Upper lobe of left lung (tissue), 6 donors: ENCODE measurements at regions not wholly inside any gene's neighbourhood (a gene's known extent, or its start where the extent isn't known, plus 50 kb on each side); places are given as distances from the start of the nearest gene placed in this dataset.

Experiments used
- ATAC-seq, 2 donors: fragments of 200-7000 bp; cut with Tn5 transposase; one replicate each; pipeline ENCODE4 v1.9.1; 2022; ENCODE audit warnings: mild to moderate bottlenecking in 2 of 2, moderate library complexity in 2 of 2; ENCODE audit not compliant: low FRiP score in 2 of 2
- DNase-seq, 2 donors: peaks; one replicate each; pipeline ENCODE4 v3.0.0-alpha.2; 2019 to 2020
- H3K27ac ChIP-seq, 4 donors: fragments of 200-600 bp; sonication (generic); one replicate each; pipeline ENCODE4 v1.5.1; 2016 to 2019
- H3K27me3 ChIP-seq, 4 donors: fragments of 200-600 bp; sonication (generic); one replicate each; pipeline ENCODE4 v1.5.1; 2017 to 2019
- H3K36me3 ChIP-seq, 4 donors: fragments of 200-600 bp; sonication (generic); one replicate each; pipeline ENCODE4 v1.5.1; 2016 to 2019
- H3K4me1 ChIP-seq, 4 donors: fragments of 200-600 bp; sonication (generic); one replicate each; pipeline ENCODE4 v1.5.1; 2018 to 2019
- H3K4me3 ChIP-seq, 4 donors: fragments of 200-600 bp; sonication (generic); one replicate each; pipeline ENCODE4 v1.5.1; 2017 to 2019; ENCODE audit warnings: mild to moderate bottlenecking in 2 of 4, moderate library complexity in 1 of 4
- H3K9me3 ChIP-seq, 4 donors: fragments of 200-600 bp; sonication (generic); one replicate each; pipeline ENCODE4 v1.5.1; 2018 to 2019
- EP300 ChIP-seq, 4 donors: sonication (generic); formaldehyde crosslinking; IDR thresholded peaks; one replicate each; pipeline ENCODE4 v1.5.1; 2017; ENCODE audit warnings: antibody characterized with exemption in 4 of 4, control low read depth in 2 of 4
- POLR2A ChIP-seq, 4 donors: fragments of 450-650 bp; IDR thresholded peaks; one replicate each; pipeline ENCODE4 v1.5.1; 2016 to 2017; ENCODE audit warnings: antibody characterized with exemption in 4 of 4, mild to moderate bottlenecking in 2 of 4
- POLR2AphosphoS5 ChIP-seq, 2 donors: sonication (generic); formaldehyde crosslinking; IDR thresholded peaks; one replicate each; pipeline ENCODE4 v1.5.1; 2017; ENCODE audit warnings: antibody characterized with exemption in 2 of 2
- WGBS, 2 donors: methylation state at CpG; one replicate each; pipeline ENCODE4 v1.1.5; 2017 to 2018; 5-methylcytosine and 5-hydroxymethylcytosine counted together
- TF ChIP-seq, protein P1 (sequence below), 6 experiments: fragments of 450-650 bp in 4 of 6; fragments of 200-600 bp in 2 of 6; sonication (generic) in 2 of 6; IDR thresholded peaks; one replicate each; pipeline ENCODE4 v1.5.1; 2016 to 2019; ENCODE audit warnings: antibody characterized with exemption in 6 of 6
- donor health status: DM: no; HTN: no; CAD: no; lungs with moderate emphysema.
- donor health status: DM: no; HTN: yes; CAD: no; lungs with severe emphysema.

GRCh38 chr13:90690458-90691080 is 656.9 kb upstream of the MIR17HG start:
- DNase-seq (no peak), ATAC-seq (peak in 1 of 2 donors; percentile 84)
- H3K36me3 ChIP-seq, result no peaks in the 10 kb centered on the region
- no peaks in the 10 kb centered on the region for H3K4me1 ChIP-seq
- H3K4me3 ChIP-seq, result no peak overlapping the region
- no peaks in the 10 kb centered on the region for H3K27me3 ChIP-seq
- no peak for TF ChIP-seq EP300 (IDR thresholded peaks at IDR 0.05)
- TF ChIP-seq, protein P1, sequence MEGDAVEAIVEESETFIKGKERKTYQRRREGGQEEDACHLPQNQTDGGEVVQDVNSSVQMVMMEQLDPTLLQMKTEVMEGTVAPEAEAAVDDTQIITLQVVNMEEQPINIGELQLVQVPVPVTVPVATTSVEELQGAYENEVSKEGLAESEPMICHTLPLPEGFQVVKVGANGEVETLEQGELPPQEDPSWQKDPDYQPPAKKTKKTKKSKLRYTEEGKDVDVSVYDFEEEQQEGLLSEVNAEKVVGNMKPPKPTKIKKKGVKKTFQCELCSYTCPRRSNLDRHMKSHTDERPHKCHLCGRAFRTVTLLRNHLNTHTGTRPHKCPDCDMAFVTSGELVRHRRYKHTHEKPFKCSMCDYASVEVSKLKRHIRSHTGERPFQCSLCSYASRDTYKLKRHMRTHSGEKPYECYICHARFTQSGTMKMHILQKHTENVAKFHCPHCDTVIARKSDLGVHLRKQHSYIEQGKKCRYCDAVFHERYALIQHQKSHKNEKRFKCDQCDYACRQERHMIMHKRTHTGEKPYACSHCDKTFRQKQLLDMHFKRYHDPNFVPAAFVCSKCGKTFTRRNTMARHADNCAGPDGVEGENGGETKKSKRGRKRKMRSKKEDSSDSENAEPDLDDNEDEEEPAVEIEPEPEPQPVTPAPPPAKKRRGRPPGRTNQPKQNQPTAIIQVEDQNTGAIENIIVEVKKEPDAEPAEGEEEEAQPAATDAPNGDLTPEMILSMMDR (IDR thresholded peaks at IDR 0.05), result no peak
- TF ChIP-seq POLR2AphosphoS5 (IDR thresholded peaks at IDR 0.05), result no peak
- no peak for TF ChIP-seq POLR2A (IDR thresholded peaks at IDR 0.05)
- no peak overlapping the region for H3K27ac ChIP-seq
- no peaks in the 10 kb centered on the region for H3K9me3 ChIP-seq
- WGBS, 2 donors, result 70 to 77% methylated on average over 5 of the region's 5 CpGs

GRCh38 chr13:90696254-90696653 is 651.2 kb upstream of the MIR17HG start:
- TF ChIP-seq POLR2AphosphoS5 (IDR thresholded peaks at IDR 0.05), result no peak
- TF ChIP-seq, protein P1 (IDR thresholded peaks at IDR 0.05), result no peak
- TF ChIP-seq EP300 (IDR thresholded peaks at IDR 0.05), result no peak
- TF ChIP-seq POLR2A (IDR thresholded peaks at IDR 0.05), result no peak
- ATAC-seq, result no peak

GRCh38 chr13:90696656-90697055 is 650.8 kb upstream of the MIR17HG start:
- H3K27me3 ChIP-seq, result no peaks in the 10 kb centered on the region
- DNase-seq (no peak), ATAC-seq (no peak)
- H3K36me3 ChIP-seq, result no peaks in the 10 kb centered on the region
- H3K4me1 ChIP-seq, result no peaks in the 10 kb centered on the region
- H3K27ac ChIP-seq, result no peak overlapping the region
- no peaks in the 10 kb centered on the region for H3K9me3 ChIP-seq
- H3K4me3 ChIP-seq, result no peak overlapping the region
- TF ChIP-seq EP300 (IDR thresholded peaks at IDR 0.05) (no peak), POLR2AphosphoS5 (IDR thresholded peaks at IDR 0.05) (no peak), POLR2A (IDR thresholded peaks at IDR 0.05) (no peak)
- TF ChIP-seq, protein P1 (IDR thresholded peaks at IDR 0.05), result no peak
- 73 to 81% methylated on average over 5 of the region's 5 CpGs for WGBS, 2 donors

More at GRCh38 chr13:90696254-90696653, 651.2 kb upstream of the MIR17HG start:
- Histone ChIP-seq H3K4me3 (no peak overlapping the region), H3K9me3 (no peaks in the 10 kb centered on the region), H3K36me3 (no peaks in the 10 kb centered on the region), H3K27ac (no peak overlapping the region), H3K27me3 (no peaks in the 10 kb centered on the region), H3K4me1 (no peaks in the 10 kb centered on the region)
- no peak for DNase-seq
- 77% methylated on average over 1 of the region's 1 CpG for WGBS, 2 donors

DNA sequence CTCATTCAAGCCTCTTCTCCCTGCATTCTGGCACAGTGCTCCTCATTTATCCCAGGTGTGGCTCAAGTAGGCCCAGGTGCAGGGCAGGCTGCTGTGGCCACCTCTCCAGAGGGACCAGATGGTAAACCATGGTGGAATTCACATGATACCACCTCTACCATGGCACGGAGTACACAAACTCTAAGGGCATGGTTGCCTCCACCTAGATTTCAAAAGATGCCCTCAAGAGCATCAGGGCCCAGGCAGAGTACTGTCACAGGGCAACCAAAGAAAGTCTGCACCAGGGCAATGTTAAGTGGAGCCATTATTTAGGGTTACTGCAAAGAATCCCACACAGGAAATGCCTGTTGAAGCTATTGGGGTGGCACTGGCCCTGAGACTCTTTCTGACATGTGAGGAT is 647.1 kb upstream of the MIR17HG start:
- WGBS, 2 donors, result 100% methylated on average over 1 of the region's 1 CpG
- no peak for ATAC-seq
- H3K4me3 ChIP-seq, result no peak overlapping the region

More for the DNA sequence above, 647.1 kb upstream of the MIR17HG start:
- no peak overlapping the region for H3K27ac ChIP-seq
- no peaks in the 10 kb centered on the region for H3K4me1 ChIP-seq
- H3K36me3 ChIP-seq, result no peaks in the 10 kb centered on the region
- DNase-seq, result no peak
- no peaks in the 10 kb centered on the region for H3K27me3 ChIP-seq
- no peaks in the 10 kb centered on the region for H3K9me3 ChIP-seq
- no peak for TF ChIP-seq POLR2AphosphoS5 (IDR thresholded peaks at IDR 0.05)
- TF ChIP-seq, protein P1 (IDR thresholded peaks at IDR 0.05), result no peak
- TF ChIP-seq POLR2A (IDR thresholded peaks at IDR 0.05), result no peak
- TF ChIP-seq EP300 (IDR thresholded peaks at IDR 0.05), result no peak
